ENCODE measurements at regions not wholly inside any gene's neighbourhood (a gene's known extent, or its start where the extent isn't known, plus 50 kb on each side); places are given as distances from the start of the nearest gene placed in this dataset.

DNA sequence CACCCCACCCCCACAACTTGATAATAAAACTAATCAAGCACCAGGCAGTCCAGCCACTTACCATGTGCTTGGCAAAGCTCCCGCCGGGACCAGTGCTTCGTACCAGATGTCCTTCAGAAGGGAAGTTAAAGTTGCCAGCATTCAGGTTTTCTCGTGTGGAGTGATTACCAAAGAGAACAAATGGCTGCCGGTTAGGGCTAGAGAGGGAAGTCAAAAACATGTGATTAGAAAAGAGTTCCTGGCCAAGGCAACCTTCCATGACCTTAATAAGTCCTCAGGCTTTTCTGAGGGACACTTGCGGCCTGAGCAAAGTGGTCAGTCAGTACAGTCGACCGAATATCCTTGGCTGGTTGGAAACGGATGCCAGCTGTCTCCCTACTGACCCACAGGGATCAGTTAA is 67.0 kb downstream of the DNAAF9 start:
- Histone ChIP-seq H3K9ac (ENCODE audit: low read depth, low read length, poor library complexity, severe bottlenecking) (no peak overlapping the region), H3K4me1 (ENCODE audit: insufficient read depth, low read length, poor library complexity, severe bottlenecking) (no peaks in the 10 kb centered on the region), H3K4me3 (ENCODE audit: low read length, poor library complexity, severe bottlenecking) (no peak overlapping the region), H4K20me1 (ENCODE audit: insufficient read depth, low read length, poor library complexity, severe bottlenecking) (no peaks in the 10 kb centered on the region), H3K36me3 (ENCODE audit: insufficient read depth, low read length) (peaks cover 9% of the 10 kb centered on the region; the same call in 1 of the 2 replicates), H3K4me2 (ENCODE audit: low read depth, low read length, poor library complexity, severe bottlenecking) (no peak overlapping the region), H2AFZ (ENCODE audit: low read length) (no peak overlapping the region), H3K27me3 (ENCODE audit: insufficient read depth, low read length, poor library complexity, severe bottlenecking) (no peaks in the 10 kb centered on the region), H3K79me2 (ENCODE audit: insufficient read depth, low read length) (no peaks in the 10 kb centered on the region), H3F3A (ENCODE audit: low read depth) (no peaks in the 10 kb centered on the region), H3K9me3 (ENCODE audit: insufficient read depth, low read depth, low read length) (no peaks in the 10 kb centered on the region), H3K9me2 (replicated peaks; ENCODE audit: low read depth, low read length) (no peaks in the 10 kb centered on the region)
- TF ChIP-seq EZH2phosphoT487 (IDR thresholded peaks at IDR 0.05; ENCODE audit: borderline replicate concordance), result no peak
- TF ChIP-seq, protein P1, sequence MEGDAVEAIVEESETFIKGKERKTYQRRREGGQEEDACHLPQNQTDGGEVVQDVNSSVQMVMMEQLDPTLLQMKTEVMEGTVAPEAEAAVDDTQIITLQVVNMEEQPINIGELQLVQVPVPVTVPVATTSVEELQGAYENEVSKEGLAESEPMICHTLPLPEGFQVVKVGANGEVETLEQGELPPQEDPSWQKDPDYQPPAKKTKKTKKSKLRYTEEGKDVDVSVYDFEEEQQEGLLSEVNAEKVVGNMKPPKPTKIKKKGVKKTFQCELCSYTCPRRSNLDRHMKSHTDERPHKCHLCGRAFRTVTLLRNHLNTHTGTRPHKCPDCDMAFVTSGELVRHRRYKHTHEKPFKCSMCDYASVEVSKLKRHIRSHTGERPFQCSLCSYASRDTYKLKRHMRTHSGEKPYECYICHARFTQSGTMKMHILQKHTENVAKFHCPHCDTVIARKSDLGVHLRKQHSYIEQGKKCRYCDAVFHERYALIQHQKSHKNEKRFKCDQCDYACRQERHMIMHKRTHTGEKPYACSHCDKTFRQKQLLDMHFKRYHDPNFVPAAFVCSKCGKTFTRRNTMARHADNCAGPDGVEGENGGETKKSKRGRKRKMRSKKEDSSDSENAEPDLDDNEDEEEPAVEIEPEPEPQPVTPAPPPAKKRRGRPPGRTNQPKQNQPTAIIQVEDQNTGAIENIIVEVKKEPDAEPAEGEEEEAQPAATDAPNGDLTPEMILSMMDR (conservative IDR thresholded peaks at IDR 0.05; ENCODE audit: low read length), result no peak

DNA sequence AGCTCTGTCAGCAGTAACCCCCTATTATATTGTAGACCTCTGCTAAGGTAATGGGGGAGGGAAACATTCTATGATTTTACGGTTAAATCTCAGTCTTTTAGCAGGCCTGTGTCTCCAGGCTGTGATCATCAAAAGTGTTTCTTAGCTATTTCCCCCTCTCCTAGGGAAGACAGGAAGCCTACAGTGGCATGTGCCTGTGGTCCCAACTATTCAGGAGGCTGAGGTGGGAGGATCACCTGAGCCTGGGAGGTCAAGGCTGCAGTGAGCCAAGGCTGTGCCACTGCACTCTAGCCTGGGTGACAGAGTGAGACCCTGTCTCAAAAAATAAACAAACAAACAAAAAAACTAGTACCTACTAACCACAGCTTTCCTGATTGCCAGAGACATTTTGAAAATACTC is 67.9 kb downstream of the DNAAF9 start:
- Histone ChIP-seq H3K4me2 (ENCODE audit: low read depth, low read length, poor library complexity, severe bottlenecking) (no peak overlapping the region), H3K4me3 (ENCODE audit: low read length, poor library complexity, severe bottlenecking) (no peak overlapping the region), H3K9ac (ENCODE audit: low read depth, low read length, poor library complexity, severe bottlenecking) (no peak overlapping the region), H2AFZ (ENCODE audit: low read length) (no peak overlapping the region), H3K36me3 (ENCODE audit: insufficient read depth, low read length) (peaks cover 6% of the 10 kb centered on the region; the same call in 1 of the 2 replicates), H3F3A (ENCODE audit: low read depth) (no peaks in the 10 kb centered on the region), H3K9me3 (ENCODE audit: insufficient read depth, low read depth, low read length) (no peaks in the 10 kb centered on the region), H3K27me3 (ENCODE audit: insufficient read depth, low read length, poor library complexity, severe bottlenecking) (no peaks in the 10 kb centered on the region), H4K20me1 (ENCODE audit: insufficient read depth, low read length, poor library complexity, severe bottlenecking) (no peaks in the 10 kb centered on the region), H3K4me1 (ENCODE audit: insufficient read depth, low read length, poor library complexity, severe bottlenecking) (no peaks in the 10 kb centered on the region), H3K9me2 (replicated peaks; ENCODE audit: low read depth, low read length) (no peaks in the 10 kb centered on the region), H3K79me2 (ENCODE audit: insufficient read depth, low read length) (no peaks in the 10 kb centered on the region)
- TF ChIP-seq EZH2phosphoT487 (IDR thresholded peaks at IDR 0.05; ENCODE audit: borderline replicate concordance), result no peak
- TF ChIP-seq, protein P1 (conservative IDR thresholded peaks at IDR 0.05; ENCODE audit: low read length), result no peak

DNA sequence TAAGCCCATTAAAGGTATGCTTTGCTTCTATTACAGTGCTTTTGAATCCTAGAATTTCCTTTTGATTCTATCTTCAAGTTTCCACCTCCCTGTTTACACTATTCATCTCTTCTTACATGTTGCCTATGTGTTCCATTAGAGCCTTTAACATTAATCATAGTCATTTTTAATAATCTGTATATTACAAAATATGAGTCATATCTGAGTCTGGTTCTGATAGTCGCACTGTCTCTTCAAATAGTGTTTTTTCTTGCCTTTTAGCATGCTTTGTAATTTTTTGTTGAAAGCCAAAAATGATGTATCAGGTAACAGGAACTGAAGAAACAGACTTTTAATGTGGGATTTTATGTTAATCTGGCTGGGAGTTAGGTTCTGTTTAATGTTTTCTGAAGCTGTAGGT is 68.4 kb downstream of the DNAAF9 start:
- H3K4me3 ChIP-seq (ENCODE audit: low read length, poor library complexity, severe bottlenecking), result no peak overlapping the region
- no peaks in the 10 kb centered on the region for H3K27me3 ChIP-seq (ENCODE audit: insufficient read depth, low read length, poor library complexity, severe bottlenecking)
- no peaks in the 10 kb centered on the region for H3K9me3 ChIP-seq (ENCODE audit: insufficient read depth, low read depth, low read length)
- H3F3A ChIP-seq (ENCODE audit: low read depth), result no peaks in the 10 kb centered on the region
- H2AFZ ChIP-seq (ENCODE audit: low read length), result no peak overlapping the region
- TF ChIP-seq, protein P1 (conservative IDR thresholded peaks at IDR 0.05; ENCODE audit: low read length), result no peak
- TF ChIP-seq EZH2phosphoT487 (IDR thresholded peaks at IDR 0.05; ENCODE audit: borderline replicate concordance), result no peak
- H3K9me2 ChIP-seq (replicated peaks; ENCODE audit: low read depth, low read length), result no peaks in the 10 kb centered on the region
- H3K4me2 ChIP-seq (ENCODE audit: low read depth, low read length, poor library complexity, severe bottlenecking), result no peak overlapping the region
- H3K9ac ChIP-seq (ENCODE audit: low read depth, low read length, poor library complexity, severe bottlenecking), result no peak overlapping the region
- no peaks in the 10 kb centered on the region for H3K4me1 ChIP-seq (ENCODE audit: insufficient read depth, low read length, poor library complexity, severe bottlenecking)
- H3K36me3 ChIP-seq (ENCODE audit: insufficient read depth, low read length), result peaks cover 6% of the 10 kb centered on the region; the same call in 1 of the 2 replicates
- H4K20me1 ChIP-seq (ENCODE audit: insufficient read depth, low read length, poor library complexity, severe bottlenecking), result no peaks in the 10 kb centered on the region
- H3K79me2 ChIP-seq (ENCODE audit: insufficient read depth, low read length), result no peaks in the 10 kb centered on the region
